Esophagus muscularis mucosa (tissue), 4 donors: ENCODE measurements at regions not wholly inside any gene's neighbourhood (a gene's known extent, or its start where the extent isn't known, plus 50 kb on each side); places are given as distances from the start of the nearest gene placed in this dataset.

Experiments used
- EP300 ChIP-seq: sonication (generic); formaldehyde crosslinking; IDR thresholded peaks from one replicate; pipeline ENCODE4 v1.6.1; 2017; ENCODE audit warnings: antibody characterized with exemption
- POLR2A ChIP-seq: fragments of 450-650 bp; IDR thresholded peaks from one replicate; pipeline ENCODE4 v1.6.1; 2017; ENCODE audit warnings: antibody characterized with exemption, moderate library complexity, mild to moderate bottlenecking, low read depth
- POLR2AphosphoS5 ChIP-seq, 2 donors: sonication (generic); formaldehyde crosslinking; IDR thresholded peaks; one replicate each; pipeline ENCODE4 v1.6.1; 2017; ENCODE audit warnings: antibody characterized with exemption in 2 of 2
- TF ChIP-seq, protein P1 (sequence below), 3 experiments: fragments of 200-600 bp in 2 of 3; fragments of 450-650 bp in 1 of 3; sonication (generic) in 2 of 3; IDR thresholded peaks; one replicate each; pipeline ENCODE4 v1.5.1; 2017 to 2019; ENCODE audit warnings: antibody characterized with exemption in 3 of 3, mild to moderate bottlenecking in 2 of 3, moderate library complexity in 1 of 3

DNA sequence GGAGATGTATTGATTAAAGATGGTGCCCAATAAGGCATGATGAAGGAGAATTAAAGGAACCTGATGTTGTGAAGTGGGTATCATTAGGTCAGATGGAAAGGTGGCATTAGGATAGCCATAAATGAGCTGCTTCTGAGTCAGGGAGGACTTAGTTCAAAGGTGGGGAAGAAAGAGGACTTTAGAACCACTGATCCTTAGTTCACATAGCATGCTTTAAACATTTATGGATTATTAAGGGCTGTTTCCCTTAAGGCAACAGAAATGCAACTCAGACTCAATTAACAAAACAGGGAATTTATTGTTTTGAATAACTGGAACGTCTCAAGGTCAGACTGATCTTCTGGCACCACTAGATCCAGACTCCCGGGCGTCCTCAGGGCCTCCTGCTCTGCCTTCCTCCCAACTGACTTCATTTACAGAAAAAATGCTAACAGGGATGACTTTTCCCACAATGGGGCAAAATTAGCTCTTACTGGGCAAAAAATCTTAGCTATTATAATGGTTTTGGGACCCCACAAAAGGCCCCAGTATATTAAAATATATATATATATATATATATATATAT, 1526.0 kb downstream of the TBC1D22A start:
- no peak for TF ChIP-seq POLR2A
- no peak for TF ChIP-seq POLR2AphosphoS5 (IDR thresholded peaks at IDR 0.05)
- TF ChIP-seq, protein P1, sequence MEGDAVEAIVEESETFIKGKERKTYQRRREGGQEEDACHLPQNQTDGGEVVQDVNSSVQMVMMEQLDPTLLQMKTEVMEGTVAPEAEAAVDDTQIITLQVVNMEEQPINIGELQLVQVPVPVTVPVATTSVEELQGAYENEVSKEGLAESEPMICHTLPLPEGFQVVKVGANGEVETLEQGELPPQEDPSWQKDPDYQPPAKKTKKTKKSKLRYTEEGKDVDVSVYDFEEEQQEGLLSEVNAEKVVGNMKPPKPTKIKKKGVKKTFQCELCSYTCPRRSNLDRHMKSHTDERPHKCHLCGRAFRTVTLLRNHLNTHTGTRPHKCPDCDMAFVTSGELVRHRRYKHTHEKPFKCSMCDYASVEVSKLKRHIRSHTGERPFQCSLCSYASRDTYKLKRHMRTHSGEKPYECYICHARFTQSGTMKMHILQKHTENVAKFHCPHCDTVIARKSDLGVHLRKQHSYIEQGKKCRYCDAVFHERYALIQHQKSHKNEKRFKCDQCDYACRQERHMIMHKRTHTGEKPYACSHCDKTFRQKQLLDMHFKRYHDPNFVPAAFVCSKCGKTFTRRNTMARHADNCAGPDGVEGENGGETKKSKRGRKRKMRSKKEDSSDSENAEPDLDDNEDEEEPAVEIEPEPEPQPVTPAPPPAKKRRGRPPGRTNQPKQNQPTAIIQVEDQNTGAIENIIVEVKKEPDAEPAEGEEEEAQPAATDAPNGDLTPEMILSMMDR (IDR thresholded peaks at IDR 0.05), result no peak
- no peak for TF ChIP-seq EP300
